COLO668 (cell line): ENCODE measurements at regions not wholly inside any gene's neighbourhood (a gene's known extent, or its start where the extent isn't known, plus 50 kb on each side); places are given as distances from the start of the nearest gene placed in this dataset.

Experiments
- DNase-seq: peaks from one replicate; lab custom pipeline; 2025; ENCODE audit not compliant: unreplicated experiment; lab: John Stamatoyannopoulos, UW

GRCh38 chr5:62685221-62685620 is 106.6 kb downstream of the LRRC70 start:
- no peak for DNase-seq

- no peak for DNase-seq
These were observed 105.7 kb downstream of the LRRC70 start for GRCh38 chr5:62684310-62684709.

GRCh38 chr5:62682059-62682458 is 103.4 kb downstream of the LRRC70 start:
- DNase-seq = no peak

GRCh38 chr5:62681117-62681850 is 102.7 kb downstream of the LRRC70 start:
- no peak for DNase-seq

- DNase-seq = no peak
These were observed 101.5 kb downstream of the LRRC70 start for GRCh38 chr5:62680121-62680520.
